SK-MEL-5 (cell line): ENCODE measurements at regions not wholly inside any gene's neighbourhood (a gene's known extent, or its start where the extent isn't known, plus 50 kb on each side); places are given as distances from the start of the nearest gene placed in this dataset.
"Not testable (repeated sequence)": the region's sequence is repeated elsewhere in the genome, so short reads cannot be mapped to it uniquely, and the experiment has no call there.

Experiments used
- DNase-seq: peaks from one replicate; pipeline ENCODE4 v3.0.0-alpha.2; 2016; ENCODE audit warnings: low read depth, low spot score
- in situ Hi-C: cut with HindIII; loops from 2 replicates; pipeline ENCODE4 v1.10.0; 2016; ENCODE audit warnings: low sequenced_read_pairs, high pct_unique_total_duplicates, low pct_unique_long_range_greater_than_20kb

- in situ Hi-C loops, DNase-seq: not testable (repeated sequence)
Observed at GRCh38 chr4:27075603-27076002, 215.0 kb downstream of the STIM2 start.

- in situ Hi-C loops: no loop called here
- no peak for DNase-seq
Observed at GRCh38 chr4:27078934-27079455, 218.4 kb downstream of the STIM2 start.

- no peak for DNase-seq
- in situ Hi-C loops: no loop called here
Observed at GRCh38 chr4:27081675-27082586, 221.3 kb downstream of the STIM2 start.

- DNase-seq: no peak
- in situ Hi-C loops: no loop called here
Observed at GRCh38 chr4:27082776-27083175, 222.1 kb downstream of the STIM2 start.

- DNase-seq: no peak
- in situ Hi-C loops: no loop called here
Observed at GRCh38 chr4:27084685-27085361, 224.2 kb downstream of the STIM2 start.

GRCh38 chr4:27085396-27085795, 224.8 kb downstream of the STIM2 start:
- no peak for DNase-seq
- in situ Hi-C loops: no loop called here

- in situ Hi-C loops: no loop called here
- no peak for DNase-seq
Observed at GRCh38 chr4:27087306-27088045, 226.8 kb downstream of the STIM2 start.

- in situ Hi-C loops: no loop called here
- DNase-seq: no peak
Observed at GRCh38 chr4:27088491-27088890, 227.8 kb downstream of the STIM2 start.

GRCh38 chr4:27089186-27089585, 228.5 kb downstream of the STIM2 start:
- in situ Hi-C loops: no loop called here
- DNase-seq: no peak

- in situ Hi-C loops: no loop called here
- DNase-seq: no peak
Observed at GRCh38 chr4:27090406-27090805, 229.8 kb downstream of the STIM2 start.

- in situ Hi-C loops: no loop called here
- DNase-seq: no peak
Observed at GRCh38 chr4:27094224-27094623, 233.6 kb downstream of the STIM2 start.

- in situ Hi-C loops: no loop called here
- no peak for DNase-seq
Observed at GRCh38 chr4:27094783-27095182, 234.1 kb downstream of the STIM2 start.

GRCh38 chr4:27096142-27096824, 235.6 kb downstream of the STIM2 start:
- in situ Hi-C loops: no loop called here
- peak; percentile 28 for DNase-seq

- DNase-seq: no peak
- in situ Hi-C loops: no loop called here
Observed at GRCh38 chr4:27098034-27098433, 237.4 kb downstream of the STIM2 start.

GRCh38 chr4:27100713-27101112, 240.1 kb downstream of the STIM2 start:
- no peak for DNase-seq
- in situ Hi-C loops: no loop called here

GRCh38 chr4:27101126-27101525, 240.5 kb downstream of the STIM2 start:
- in situ Hi-C loops: no loop called here
- no peak for DNase-seq

GRCh38 chr4:27101561-27101960, 240.9 kb downstream of the STIM2 start:
- in situ Hi-C loops: no loop called here
- DNase-seq: peak; percentile 57

GRCh38 chr4:27111627-27112026, 251.0 kb downstream of the STIM2 start:
- in situ Hi-C loops: no loop called here
- DNase-seq: no peak
